AML-193 (cell line): ENCODE measurements at regions not wholly inside any gene's neighbourhood (a gene's known extent, or its start where the extent isn't known, plus 50 kb on each side); places are given as distances from the start of the nearest gene placed in this dataset.
"Not testable (repeated sequence)": the region's sequence is repeated elsewhere in the genome, so short reads cannot be mapped to it uniquely, and the experiment has no call there.

Source experiments
- DNase-seq, 2 experiments: peaks; one replicate each; lab custom pipeline; 2025; lab: John Stamatoyannopoulos, UW

- DNase-seq = no peak
Measured at GRCh38 chr5:154702477-154702876, 52.7 kb upstream of the LARP1 start.

GRCh38 chr5:154701725-154702124, 53.5 kb upstream of the LARP1 start:
- DNase-seq = not testable (repeated sequence)

- no peak for DNase-seq
Measured at GRCh38 chr5:154701181-154701580, 54.0 kb upstream of the LARP1 start.

- not testable (repeated sequence) for DNase-seq
Measured at GRCh38 chr5:154700289-154700928, 54.8 kb upstream of the LARP1 start.

- DNase-seq = no peak
Measured at GRCh38 chr5:154698763-154699162, 56.4 kb upstream of the LARP1 start.

- DNase-seq = no peak
Measured at GRCh38 chr5:154697371-154697770, 57.8 kb upstream of the LARP1 start.

GRCh38 chr5:154696891-154697290, 58.3 kb upstream of the LARP1 start:
- DNase-seq = no peak

GRCh38 chr5:154694159-154694558, 61.0 kb upstream of the LARP1 start:
- no peak for DNase-seq

GRCh38 chr5:154690488-154690887, 64.7 kb upstream of the LARP1 start:
- no peak for DNase-seq

- DNase-seq = no peak
Measured at GRCh38 chr5:154686490-154686889, 68.7 kb upstream of the LARP1 start.

- DNase-seq = peak in 1 of 2 experiments; percentile 46
Measured at GRCh38 chr5:154683101-154683880, 71.9 kb upstream of the LARP1 start.

- DNase-seq = no peak
Measured at GRCh38 chr5:154679501-154679900, 75.7 kb upstream of the LARP1 start.

- peak in 1 of 2 experiments; percentile 33 for DNase-seq
Measured at GRCh38 chr5:154677921-154678320, 77.3 kb upstream of the LARP1 start.

GRCh38 chr5:154676508-154676907, 78.7 kb upstream of the LARP1 start:
- DNase-seq = no peak

GRCh38 chr5:154674029-154674428, 81.1 kb upstream of the LARP1 start:
- DNase-seq = no peak

- no peak for DNase-seq
Measured at GRCh38 chr5:154673506-154673905, 81.7 kb upstream of the LARP1 start.

GRCh38 chr5:154669913-154670312, 85.3 kb upstream of the LARP1 start:
- DNase-seq = not testable (repeated sequence)

GRCh38 chr5:154669402-154669801, 85.8 kb upstream of the LARP1 start:
- DNase-seq = no peak

GRCh38 chr5:154664869-154665268, 90.3 kb upstream of the LARP1 start:
- no peak for DNase-seq

- no peak for DNase-seq
Measured at GRCh38 chr5:154663424-154663823, 91.8 kb upstream of the LARP1 start.

- no peak for DNase-seq
Measured at GRCh38 chr5:154654486-154655371, 100.4 kb upstream of the LARP1 start.

- no peak for DNase-seq
Measured at GRCh38 chr5:154653764-154654485, 101.3 kb upstream of the LARP1 start.
